ENCODE measurements at regions not wholly inside any gene's neighbourhood (a gene's known extent, or its start where the extent isn't known, plus 50 kb on each side); places are given as distances from the start of the nearest gene placed in this dataset.

GRCh38 chr5:133756036-133756435 is 143.7 kb upstream of the FSTL4 start:
- H3K4me3 ChIP-seq (ENCODE audit: low read depth, low read length): no peak overlapping the region
- TF ChIP-seq, protein P1, sequence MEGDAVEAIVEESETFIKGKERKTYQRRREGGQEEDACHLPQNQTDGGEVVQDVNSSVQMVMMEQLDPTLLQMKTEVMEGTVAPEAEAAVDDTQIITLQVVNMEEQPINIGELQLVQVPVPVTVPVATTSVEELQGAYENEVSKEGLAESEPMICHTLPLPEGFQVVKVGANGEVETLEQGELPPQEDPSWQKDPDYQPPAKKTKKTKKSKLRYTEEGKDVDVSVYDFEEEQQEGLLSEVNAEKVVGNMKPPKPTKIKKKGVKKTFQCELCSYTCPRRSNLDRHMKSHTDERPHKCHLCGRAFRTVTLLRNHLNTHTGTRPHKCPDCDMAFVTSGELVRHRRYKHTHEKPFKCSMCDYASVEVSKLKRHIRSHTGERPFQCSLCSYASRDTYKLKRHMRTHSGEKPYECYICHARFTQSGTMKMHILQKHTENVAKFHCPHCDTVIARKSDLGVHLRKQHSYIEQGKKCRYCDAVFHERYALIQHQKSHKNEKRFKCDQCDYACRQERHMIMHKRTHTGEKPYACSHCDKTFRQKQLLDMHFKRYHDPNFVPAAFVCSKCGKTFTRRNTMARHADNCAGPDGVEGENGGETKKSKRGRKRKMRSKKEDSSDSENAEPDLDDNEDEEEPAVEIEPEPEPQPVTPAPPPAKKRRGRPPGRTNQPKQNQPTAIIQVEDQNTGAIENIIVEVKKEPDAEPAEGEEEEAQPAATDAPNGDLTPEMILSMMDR (conservative IDR thresholded peaks at IDR 0.05; ENCODE audit: low read depth, low read length): no peak
- DNase-seq (ENCODE audit: low read depth): no peak

DNA sequence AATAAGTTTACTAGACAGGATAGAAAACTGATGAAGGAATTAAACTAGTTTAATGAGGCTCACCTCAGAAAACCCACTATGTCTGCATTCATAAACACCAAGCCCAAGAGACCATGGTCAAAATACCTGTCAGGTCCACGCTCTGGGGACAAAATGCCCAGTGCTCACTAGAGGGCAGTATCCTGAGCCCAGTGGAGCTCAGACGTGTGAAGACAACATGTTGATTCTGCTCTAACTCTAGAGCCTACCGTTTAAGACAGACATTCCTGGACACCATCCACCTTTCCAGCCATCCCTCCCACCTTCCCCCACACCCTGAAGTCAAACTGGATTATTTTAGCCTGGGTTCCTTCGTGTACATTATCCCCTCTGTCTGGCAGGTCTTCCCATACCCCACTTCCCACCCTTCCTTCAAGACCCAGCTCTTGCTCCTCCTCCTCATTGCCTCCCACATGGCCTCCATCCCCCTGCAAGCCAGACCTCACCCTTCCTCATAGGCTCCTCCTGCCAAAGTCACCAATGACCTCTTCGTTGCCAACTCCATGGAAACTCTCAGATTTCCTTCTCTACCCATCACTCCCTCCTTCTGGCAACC is 142.3 kb upstream of the FSTL4 start:
- H3K4me3 ChIP-seq (ENCODE audit: low read depth, low read length): no peak overlapping the region
- TF ChIP-seq, protein P1 (conservative IDR thresholded peaks at IDR 0.05; ENCODE audit: low read depth, low read length): peak; percentile 87
- DNase-seq (ENCODE audit: low read depth): peak; percentile 66

DNA sequence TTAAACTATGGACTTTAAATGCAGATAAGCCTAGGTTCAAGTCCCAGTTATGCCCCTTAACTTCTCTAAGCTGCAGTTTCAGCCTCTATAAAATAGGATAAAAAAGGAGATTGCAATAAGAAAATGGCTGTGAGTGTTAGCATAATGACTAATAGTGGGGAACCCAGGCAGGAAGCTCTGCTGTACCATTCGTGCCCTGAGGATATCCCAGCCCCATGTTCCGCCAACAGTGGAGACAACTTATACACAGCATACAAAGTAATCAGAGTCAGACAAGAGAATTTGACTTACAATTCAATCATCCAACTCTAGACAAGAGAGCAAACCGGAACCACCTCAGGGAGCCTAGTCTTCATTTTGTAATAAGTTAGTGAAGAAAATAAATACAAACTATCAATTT is 141.5 kb upstream of the FSTL4 start:
- no peak for DNase-seq (ENCODE audit: low read depth)
- TF ChIP-seq, protein P1 (conservative IDR thresholded peaks at IDR 0.05; ENCODE audit: low read depth, low read length): no peak
- no peak overlapping the region for H3K4me3 ChIP-seq (ENCODE audit: low read depth, low read length)

DNA sequence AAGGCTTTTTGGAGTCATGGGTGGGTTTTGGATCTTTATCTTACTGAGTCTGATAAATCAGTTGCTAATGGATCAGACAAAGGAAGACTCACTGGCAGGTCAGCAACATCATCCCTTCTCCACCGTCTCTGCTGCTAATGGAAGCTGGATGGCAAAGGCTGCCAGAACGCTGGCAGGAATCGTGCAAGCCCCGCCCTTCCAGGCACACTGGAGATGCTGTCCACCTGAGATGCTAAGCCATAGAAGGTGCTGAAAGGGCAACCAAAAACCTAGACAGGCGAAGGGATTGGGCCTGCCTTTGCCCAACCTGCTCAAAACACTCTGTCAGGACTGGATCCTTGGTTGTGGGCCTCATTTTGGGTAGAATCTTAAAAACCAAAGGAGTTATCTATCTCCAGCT is 139.5 kb upstream of the FSTL4 start:
- DNase-seq (ENCODE audit: low read depth): no peak
- no peak overlapping the region for H3K4me3 ChIP-seq (ENCODE audit: low read depth, low read length)
- TF ChIP-seq, protein P1 (conservative IDR thresholded peaks at IDR 0.05; ENCODE audit: low read depth, low read length): no peak

- H3K4me3 ChIP-seq (ENCODE audit: low read depth, low read length): no peak overlapping the region
- TF ChIP-seq, protein P1 (conservative IDR thresholded peaks at IDR 0.05; ENCODE audit: low read depth, low read length): no peak
- no peak for DNase-seq (ENCODE audit: low read depth)
These were observed 139.1 kb upstream of the FSTL4 start for GRCh38 chr5:133751421-133751820.

GRCh38 chr5:133750856-133751255 is 138.5 kb upstream of the FSTL4 start:
- H3K4me3 ChIP-seq (ENCODE audit: low read depth, low read length): no peak overlapping the region
- no peak for DNase-seq (ENCODE audit: low read depth)
- TF ChIP-seq, protein P1 (conservative IDR thresholded peaks at IDR 0.05; ENCODE audit: low read depth, low read length): no peak

GRCh38 chr5:133750356-133750755 is 138.0 kb upstream of the FSTL4 start:
- TF ChIP-seq, protein P1 (conservative IDR thresholded peaks at IDR 0.05; ENCODE audit: low read depth, low read length): no peak
- no peak overlapping the region for H3K4me3 ChIP-seq (ENCODE audit: low read depth, low read length)
- no peak for DNase-seq (ENCODE audit: low read depth)
